ENCODE measurements at regions not wholly inside any gene's neighbourhood (a gene's known extent, or its start where the extent isn't known, plus 50 kb on each side); places are given as distances from the start of the nearest gene placed in this dataset.

DNA sequence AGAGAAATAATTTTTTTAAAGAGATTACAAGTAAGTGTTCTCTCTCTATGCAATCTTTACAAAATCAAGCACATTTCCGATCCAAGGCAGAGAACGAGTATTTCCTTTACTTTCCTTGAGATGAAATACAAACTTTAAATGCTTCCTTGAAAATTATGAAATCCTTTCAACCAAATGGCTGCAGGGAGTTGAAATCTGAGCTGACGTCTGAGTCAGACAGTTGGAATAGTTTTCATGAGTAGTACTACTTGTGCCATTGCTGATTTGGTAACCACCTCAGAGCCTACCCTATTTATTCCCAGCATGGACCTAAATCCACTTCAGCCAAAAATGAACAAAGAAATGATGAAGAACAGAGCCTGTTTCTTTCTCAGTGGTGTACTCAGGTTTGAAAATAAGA is 183.6 kb downstream of the GIPC2 start:
- TF ChIP-seq POLR2AphosphoS5 (IDR thresholded peaks at IDR 0.05) (no peak), POLR2A (IDR thresholded peaks at IDR 0.05) (no peak)

Measured in prostate gland (tissue), 1 donor.